RWPE2 (cell line): ENCODE measurements at regions not wholly inside any gene's neighbourhood (a gene's known extent, or its start where the extent isn't known, plus 50 kb on each side); places are given as distances from the start of the nearest gene placed in this dataset.

Source experiments
- ATAC-seq: fragments of 200-7000 bp; cut with Tn5 transposase; 3 replicates; pipeline ENCODE4 v1.9.1; 2021; ENCODE audit warnings: low read depth
- DNase-seq: peaks from one replicate; pipeline ENCODE4 v3.0.0-alpha.2; 2020; ENCODE audit warnings: low spot score
- H3K27ac ChIP-seq: fragments of 450-650 bp; 2 replicates; pipeline ENCODE4 v1.5.1; 2017; ENCODE audit warnings: mild to moderate bottlenecking; ENCODE audit not compliant: poor library complexity, severe bottlenecking
- H3K27me3 ChIP-seq: fragments of 250-450 bp; sonication (Bioruptor Pico); 2 replicates; pipeline ENCODE4 v1.5.1; 2021; ENCODE audit warnings: mild to moderate bottlenecking, moderate library complexity; ENCODE audit not compliant: insufficient read depth, poor library complexity, severe bottlenecking
- H3K36me3 ChIP-seq: fragments of 250-450 bp; sonication (Bioruptor Pico); 2 replicates; pipeline ENCODE4 v1.5.1; 2020; ENCODE audit warnings: low read depth, mild to moderate bottlenecking, moderate library complexity
- H3K4me1 ChIP-seq: fragments of 250-450 bp; sonication (Bioruptor Pico); 2 replicates; pipeline ENCODE4 v1.5.1; 2021; ENCODE audit warnings: mild to moderate bottlenecking, moderate library complexity; ENCODE audit not compliant: insufficient read depth, poor library complexity, severe bottlenecking
- H3K4me3 ChIP-seq: fragments of 250-450 bp; sonication (Bioruptor Pico); 2 replicates; pipeline ENCODE4 v1.5.1; 2021; ENCODE audit warnings: mild to moderate bottlenecking, moderate library complexity; ENCODE audit not compliant: severe bottlenecking
- H3K9me3 ChIP-seq: fragments of 250-450 bp; sonication (Bioruptor Pico); 2 replicates; pipeline ENCODE4 v1.5.1; 2021; ENCODE audit warnings: mild to moderate bottlenecking, moderate library complexity; ENCODE audit not compliant: severe bottlenecking
- CTCF ChIP-seq: fragments of 450-650 bp; IDR thresholded peaks from one replicate; pipeline ENCODE4 v1.5.1; 2017; ENCODE audit warnings: mild to moderate bottlenecking, moderate library complexity; ENCODE audit not compliant: poor library complexity, severe bottlenecking

- no peaks in the 10 kb centered on the region for H3K4me1 ChIP-seq
- no peaks in the 10 kb centered on the region for H3K9me3 ChIP-seq
- no peak overlapping the region for H3K27ac ChIP-seq
- H3K27me3 ChIP-seq, result no peaks in the 10 kb centered on the region
- ATAC-seq (no peak), DNase-seq (no peak)
- no peak for TF ChIP-seq CTCF
- H3K36me3 ChIP-seq, result no peaks in the 10 kb centered on the region
- H3K4me3 ChIP-seq, result no peak overlapping the region
These were observed 115.1 kb upstream of the ANKFN1 start for GRCh38 chr17:56038131-56038530.

- ATAC-seq (no peak), DNase-seq (no peak)
- Histone ChIP-seq H3K36me3 (no peaks in the 10 kb centered on the region), H3K27me3 (no peaks in the 10 kb centered on the region), H3K9me3 (no peaks in the 10 kb centered on the region), H3K4me3 (no peak overlapping the region), H3K27ac (no peak overlapping the region), H3K4me1 (no peaks in the 10 kb centered on the region)
- no peak for TF ChIP-seq CTCF
These were observed 107.4 kb upstream of the ANKFN1 start for GRCh38 chr17:56045872-56046271.

DNA sequence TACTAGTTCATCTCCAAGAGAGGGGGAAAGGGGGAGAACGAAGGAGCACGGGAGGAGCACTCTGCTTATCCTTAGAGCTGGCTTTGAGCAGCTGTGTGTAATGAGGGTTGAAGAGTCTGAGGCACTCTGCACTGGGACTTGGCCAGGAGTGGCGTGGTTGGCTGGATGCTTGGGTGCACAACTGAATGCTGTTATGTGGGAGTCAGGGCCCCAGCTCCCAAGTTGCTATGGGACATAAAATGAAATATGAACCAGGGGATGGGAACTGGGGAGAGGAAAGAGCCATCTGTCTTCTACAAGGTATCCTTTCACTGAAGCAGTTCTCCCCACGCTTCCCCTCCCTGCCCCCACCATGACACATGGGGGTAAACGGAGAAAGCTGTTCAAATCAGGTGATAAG lies 105.9 kb upstream of the ANKFN1 start:
- H3K36me3 ChIP-seq, result no peaks in the 10 kb centered on the region
- H3K4me1 ChIP-seq, result no peaks in the 10 kb centered on the region
- TF ChIP-seq CTCF, result no peak
- H3K4me3 ChIP-seq, result no peak overlapping the region
- ATAC-seq (no peak), DNase-seq (no peak)
- no peak overlapping the region for H3K27ac ChIP-seq
- no peaks in the 10 kb centered on the region for H3K27me3 ChIP-seq
- H3K9me3 ChIP-seq, result no peaks in the 10 kb centered on the region

DNA sequence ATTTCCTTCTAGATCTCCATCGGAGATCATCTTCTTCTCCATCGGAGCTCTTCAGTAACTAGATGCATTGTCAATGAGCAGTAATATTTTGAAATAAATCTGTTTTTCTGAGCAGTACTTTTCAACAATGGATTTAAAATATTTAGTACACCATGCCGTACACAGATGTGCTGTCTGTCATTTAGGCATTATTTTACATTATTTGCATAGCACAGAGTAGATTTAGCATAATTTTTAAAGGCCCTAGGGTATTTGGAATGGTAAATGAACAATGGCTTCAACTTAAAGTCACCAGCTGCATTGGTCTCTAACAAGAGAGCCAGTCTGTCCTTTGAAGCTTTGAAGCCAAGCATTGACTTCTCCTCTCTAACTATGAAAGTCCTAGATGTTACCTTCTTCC lies 95.4 kb upstream of the ANKFN1 start:
- DNase-seq (no peak), ATAC-seq (no peak)
- Histone ChIP-seq H3K36me3 (no peaks in the 10 kb centered on the region), H3K9me3 (no peaks in the 10 kb centered on the region), H3K4me3 (no peak overlapping the region), H3K4me1 (no peaks in the 10 kb centered on the region), H3K27ac (no peak overlapping the region), H3K27me3 (no peaks in the 10 kb centered on the region)
- TF ChIP-seq CTCF, result no peak

GRCh38 chr17:56064506-56064905 lies 88.8 kb upstream of the ANKFN1 start:
- DNase-seq, result no peak
- TF ChIP-seq CTCF, result no peak
- no peaks in the 10 kb centered on the region for H3K36me3 ChIP-seq

More at GRCh38 chr17:56064506-56064905, 88.8 kb upstream of the ANKFN1 start:
- Histone ChIP-seq H3K27me3 (no peaks in the 10 kb centered on the region), H3K27ac (no peak overlapping the region), H3K4me3 (no peak overlapping the region), H3K9me3 (no peaks in the 10 kb centered on the region), H3K4me1 (no peaks in the 10 kb centered on the region)
- no peak for ATAC-seq
